ENCODE measurements at regions not wholly inside any gene's neighbourhood (a gene's known extent, or its start where the extent isn't known, plus 50 kb on each side); places are given as distances from the start of the nearest gene placed in this dataset.

DNA sequence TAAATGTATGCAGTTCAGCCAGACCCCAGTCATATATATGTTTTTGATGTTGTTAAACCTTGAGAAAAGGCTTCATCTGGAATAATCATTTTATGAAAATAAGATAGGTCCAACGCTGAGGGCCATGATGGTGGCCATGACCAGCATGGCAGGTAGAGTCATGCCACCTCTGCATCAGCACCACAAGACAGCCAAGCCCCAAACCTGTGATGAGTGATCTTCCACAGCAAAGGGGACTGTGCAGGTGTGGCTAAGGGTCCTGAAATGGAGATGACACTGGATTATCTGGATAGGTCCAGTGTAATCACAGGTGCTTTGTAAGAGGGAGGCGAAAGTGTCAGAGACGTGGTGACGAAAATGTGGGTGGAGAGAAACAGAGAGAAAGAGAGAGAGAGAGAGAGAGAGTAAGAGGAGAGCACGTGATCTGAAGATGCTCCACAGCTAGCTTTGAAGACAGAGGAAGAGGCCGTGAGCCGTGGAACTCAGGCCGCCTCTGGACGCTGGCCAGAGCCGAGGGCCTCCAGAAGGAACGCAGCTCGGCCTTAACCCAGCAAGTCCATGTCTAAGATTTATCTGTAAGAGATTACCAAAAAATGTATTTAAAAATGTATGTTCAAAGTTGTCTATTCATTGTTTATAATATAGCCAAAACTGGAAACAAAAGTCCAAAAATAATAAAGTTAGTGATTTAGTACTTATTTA, 304.4 kb upstream of the SHH start:
- Histone ChIP-seq H4K20me1 (ENCODE audit: insufficient read depth) (no peaks in the 10 kb centered on the region), H3K36me3 (ENCODE audit: insufficient read depth, low read length) (no peaks in the 10 kb centered on the region), H3K9me3 (ENCODE audit: low read length) (no peaks in the 10 kb centered on the region), H3K79me2 (replicated peaks; ENCODE audit: insufficient read depth, low read length) (no peaks in the 10 kb centered on the region), H3K27me3 (ENCODE audit: insufficient read depth, low read depth, low read length) (no peaks in the 10 kb centered on the region), H3K27ac (ENCODE audit: low read length) (no peak overlapping the region), H2AFZ (ENCODE audit: low read depth, low read length) (no peak overlapping the region), H3K9ac (ENCODE audit: low read length) (no peak overlapping the region), H3K9me2 (ENCODE audit: insufficient read depth, low read length) (no peaks in the 10 kb centered on the region), H3K4me2 (ENCODE audit: low read length) (no peak overlapping the region), H3F3A (ENCODE audit: insufficient read depth, low read length, poor library complexity, severe bottlenecking) (no peaks in the 10 kb centered on the region), H3K4me3 (ENCODE audit: low read length) (no peak overlapping the region)
- no peak for TF ChIP-seq SMC3 (conservative IDR thresholded peaks at IDR 0.05; ENCODE audit: poor library complexity)
- TF ChIP-seq, protein P1, sequence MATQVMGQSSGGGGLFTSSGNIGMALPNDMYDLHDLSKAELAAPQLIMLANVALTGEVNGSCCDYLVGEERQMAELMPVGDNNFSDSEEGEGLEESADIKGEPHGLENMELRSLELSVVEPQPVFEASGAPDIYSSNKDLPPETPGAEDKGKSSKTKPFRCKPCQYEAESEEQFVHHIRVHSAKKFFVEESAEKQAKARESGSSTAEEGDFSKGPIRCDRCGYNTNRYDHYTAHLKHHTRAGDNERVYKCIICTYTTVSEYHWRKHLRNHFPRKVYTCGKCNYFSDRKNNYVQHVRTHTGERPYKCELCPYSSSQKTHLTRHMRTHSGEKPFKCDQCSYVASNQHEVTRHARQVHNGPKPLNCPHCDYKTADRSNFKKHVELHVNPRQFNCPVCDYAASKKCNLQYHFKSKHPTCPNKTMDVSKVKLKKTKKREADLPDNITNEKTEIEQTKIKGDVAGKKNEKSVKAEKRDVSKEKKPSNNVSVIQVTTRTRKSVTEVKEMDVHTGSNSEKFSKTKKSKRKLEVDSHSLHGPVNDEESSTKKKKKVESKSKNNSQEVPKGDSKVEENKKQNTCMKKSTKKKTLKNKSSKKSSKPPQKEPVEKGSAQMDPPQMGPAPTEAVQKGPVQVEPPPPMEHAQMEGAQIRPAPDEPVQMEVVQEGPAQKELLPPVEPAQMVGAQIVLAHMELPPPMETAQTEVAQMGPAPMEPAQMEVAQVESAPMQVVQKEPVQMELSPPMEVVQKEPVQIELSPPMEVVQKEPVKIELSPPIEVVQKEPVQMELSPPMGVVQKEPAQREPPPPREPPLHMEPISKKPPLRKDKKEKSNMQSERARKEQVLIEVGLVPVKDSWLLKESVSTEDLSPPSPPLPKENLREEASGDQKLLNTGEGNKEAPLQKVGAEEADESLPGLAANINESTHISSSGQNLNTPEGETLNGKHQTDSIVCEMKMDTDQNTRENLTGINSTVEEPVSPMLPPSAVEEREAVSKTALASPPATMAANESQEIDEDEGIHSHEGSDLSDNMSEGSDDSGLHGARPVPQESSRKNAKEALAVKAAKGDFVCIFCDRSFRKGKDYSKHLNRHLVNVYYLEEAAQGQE (IDR thresholded peaks at IDR 0.05; ENCODE audit: borderline replicate concordance): no peak
- no peak for TF ChIP-seq POLR2AphosphoS5 (IDR thresholded peaks at IDR 0.05)
- TF ChIP-seq TAF1 (IDR thresholded peaks at IDR 0.05; ENCODE audit: low read depth): no peak
- no peak for TF ChIP-seq MXI1 (conservative IDR thresholded peaks at IDR 0.05; ENCODE audit: poor library complexity, severe bottlenecking)
- no peak for TF ChIP-seq EP300 (conservative IDR thresholded peaks at IDR 0.05; ENCODE audit: poor library complexity, severe bottlenecking)
- TF ChIP-seq, protein P2, sequence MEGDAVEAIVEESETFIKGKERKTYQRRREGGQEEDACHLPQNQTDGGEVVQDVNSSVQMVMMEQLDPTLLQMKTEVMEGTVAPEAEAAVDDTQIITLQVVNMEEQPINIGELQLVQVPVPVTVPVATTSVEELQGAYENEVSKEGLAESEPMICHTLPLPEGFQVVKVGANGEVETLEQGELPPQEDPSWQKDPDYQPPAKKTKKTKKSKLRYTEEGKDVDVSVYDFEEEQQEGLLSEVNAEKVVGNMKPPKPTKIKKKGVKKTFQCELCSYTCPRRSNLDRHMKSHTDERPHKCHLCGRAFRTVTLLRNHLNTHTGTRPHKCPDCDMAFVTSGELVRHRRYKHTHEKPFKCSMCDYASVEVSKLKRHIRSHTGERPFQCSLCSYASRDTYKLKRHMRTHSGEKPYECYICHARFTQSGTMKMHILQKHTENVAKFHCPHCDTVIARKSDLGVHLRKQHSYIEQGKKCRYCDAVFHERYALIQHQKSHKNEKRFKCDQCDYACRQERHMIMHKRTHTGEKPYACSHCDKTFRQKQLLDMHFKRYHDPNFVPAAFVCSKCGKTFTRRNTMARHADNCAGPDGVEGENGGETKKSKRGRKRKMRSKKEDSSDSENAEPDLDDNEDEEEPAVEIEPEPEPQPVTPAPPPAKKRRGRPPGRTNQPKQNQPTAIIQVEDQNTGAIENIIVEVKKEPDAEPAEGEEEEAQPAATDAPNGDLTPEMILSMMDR (IDR thresholded peaks at IDR 0.05; ENCODE audit: poor library complexity, severe bottlenecking): no peak
- TF ChIP-seq RAD21 (conservative IDR thresholded peaks at IDR 0.05): no peak
- TF ChIP-seq EZH2 (IDR thresholded peaks at IDR 0.05; ENCODE audit: borderline replicate concordance, insufficient read depth, low read length, poor library complexity, severe bottlenecking): no peak

DNA sequence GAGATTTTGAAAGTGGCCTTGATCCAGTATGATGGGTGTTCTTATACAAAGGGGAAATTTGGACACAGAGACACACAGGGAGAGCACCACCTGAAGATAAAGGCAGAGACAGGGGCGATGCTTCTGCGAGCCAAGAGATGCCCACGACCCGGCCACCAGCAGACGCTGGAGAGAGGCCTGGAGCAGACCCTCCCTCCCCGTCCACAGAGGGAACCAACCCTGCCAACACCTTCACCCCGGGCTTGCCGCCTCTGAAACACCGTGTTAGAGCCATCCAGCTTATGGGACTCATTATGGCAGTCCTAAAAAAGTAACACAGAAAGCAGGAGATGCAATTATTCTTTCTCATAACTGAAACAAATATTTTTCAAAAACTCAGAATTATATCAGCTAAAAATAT, 303.3 kb upstream of the SHH start:
- Histone ChIP-seq H3K27me3 (ENCODE audit: insufficient read depth, low read depth, low read length) (no peaks in the 10 kb centered on the region), H3K27ac (ENCODE audit: low read length) (no peak overlapping the region), H2AFZ (ENCODE audit: low read depth, low read length) (no peak overlapping the region), H3K9ac (ENCODE audit: low read length) (no peak overlapping the region), H3K4me2 (ENCODE audit: low read length) (no peak overlapping the region), H3K9me2 (ENCODE audit: insufficient read depth, low read length) (no peaks in the 10 kb centered on the region), H3K4me3 (ENCODE audit: low read length) (no peak overlapping the region), H3K79me2 (replicated peaks; ENCODE audit: insufficient read depth, low read length) (no peaks in the 10 kb centered on the region), H3F3A (ENCODE audit: insufficient read depth, low read length, poor library complexity, severe bottlenecking) (no peaks in the 10 kb centered on the region), H3K36me3 (ENCODE audit: insufficient read depth, low read length) (no peaks in the 10 kb centered on the region), H4K20me1 (ENCODE audit: insufficient read depth) (no peaks in the 10 kb centered on the region), H3K9me3 (ENCODE audit: low read length) (no peaks in the 10 kb centered on the region)
- TF ChIP-seq SMC3 (conservative IDR thresholded peaks at IDR 0.05; ENCODE audit: poor library complexity) (no peak), RAD21 (conservative IDR thresholded peaks at IDR 0.05) (no peak), MXI1 (conservative IDR thresholded peaks at IDR 0.05; ENCODE audit: poor library complexity, severe bottlenecking) (no peak), TAF1 (IDR thresholded peaks at IDR 0.05; ENCODE audit: low read depth) (no peak), EP300 (conservative IDR thresholded peaks at IDR 0.05; ENCODE audit: poor library complexity, severe bottlenecking) (no peak), EZH2 (IDR thresholded peaks at IDR 0.05; ENCODE audit: borderline replicate concordance, insufficient read depth, low read length, poor library complexity, severe bottlenecking) (no peak), POLR2AphosphoS5 (IDR thresholded peaks at IDR 0.05) (no peak)
- TF ChIP-seq, protein P1 (IDR thresholded peaks at IDR 0.05; ENCODE audit: borderline replicate concordance): no peak
- TF ChIP-seq, protein P2 (IDR thresholded peaks at IDR 0.05; ENCODE audit: poor library complexity, severe bottlenecking): no peak

Measured in neural cell (in vitro differentiated cells).